ENCODE measurements at regions not wholly inside any gene's neighbourhood (a gene's known extent, or its start where the extent isn't known, plus 50 kb on each side); places are given as distances from the start of the nearest gene placed in this dataset.
"Not testable (repeated sequence)": the region's sequence is repeated elsewhere in the genome, so short reads cannot be mapped to it uniquely, and the experiment has no call there.

DNA sequence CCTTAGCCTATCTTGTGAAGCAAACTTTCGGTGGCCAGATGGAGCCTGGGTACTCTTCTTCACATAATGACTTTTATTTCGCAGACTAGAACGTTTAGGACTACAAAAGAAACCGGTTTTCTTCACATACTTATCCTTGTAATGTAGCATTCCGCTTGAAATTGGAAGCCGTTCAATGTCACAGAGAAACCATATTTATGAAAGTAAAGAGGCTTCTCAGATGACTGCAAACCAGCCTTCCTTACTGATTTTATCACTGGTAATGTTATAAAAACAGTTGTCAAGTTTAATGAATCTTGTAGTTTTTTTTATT, 94.1 kb downstream of the PPIAL4G start:
- DNase-seq (ENCODE audit: extremely low spot score), result no peak
- ChIA-PET CTCF (interaction anchor here (1.3 to 1.5 kb wide), 2 partner anchors 15 to 17 kb away, joined by 3 to 7 read pairs; no protein-coding TSS in a partner anchor), POLR2A (interaction anchor here (1.0 to 1.7 kb wide), 4 partner anchors 14 to 134 kb away, joined by 3 to 12 read pairs (median 6); no protein-coding TSS in a partner anchor)
- TF ChIP-seq, protein P1, sequence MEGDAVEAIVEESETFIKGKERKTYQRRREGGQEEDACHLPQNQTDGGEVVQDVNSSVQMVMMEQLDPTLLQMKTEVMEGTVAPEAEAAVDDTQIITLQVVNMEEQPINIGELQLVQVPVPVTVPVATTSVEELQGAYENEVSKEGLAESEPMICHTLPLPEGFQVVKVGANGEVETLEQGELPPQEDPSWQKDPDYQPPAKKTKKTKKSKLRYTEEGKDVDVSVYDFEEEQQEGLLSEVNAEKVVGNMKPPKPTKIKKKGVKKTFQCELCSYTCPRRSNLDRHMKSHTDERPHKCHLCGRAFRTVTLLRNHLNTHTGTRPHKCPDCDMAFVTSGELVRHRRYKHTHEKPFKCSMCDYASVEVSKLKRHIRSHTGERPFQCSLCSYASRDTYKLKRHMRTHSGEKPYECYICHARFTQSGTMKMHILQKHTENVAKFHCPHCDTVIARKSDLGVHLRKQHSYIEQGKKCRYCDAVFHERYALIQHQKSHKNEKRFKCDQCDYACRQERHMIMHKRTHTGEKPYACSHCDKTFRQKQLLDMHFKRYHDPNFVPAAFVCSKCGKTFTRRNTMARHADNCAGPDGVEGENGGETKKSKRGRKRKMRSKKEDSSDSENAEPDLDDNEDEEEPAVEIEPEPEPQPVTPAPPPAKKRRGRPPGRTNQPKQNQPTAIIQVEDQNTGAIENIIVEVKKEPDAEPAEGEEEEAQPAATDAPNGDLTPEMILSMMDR (IDR thresholded peaks at IDR 0.05; ENCODE audit: control extremely low read depth, extremely low read depth, low read depth, missing control alignments), result no peak

DNA sequence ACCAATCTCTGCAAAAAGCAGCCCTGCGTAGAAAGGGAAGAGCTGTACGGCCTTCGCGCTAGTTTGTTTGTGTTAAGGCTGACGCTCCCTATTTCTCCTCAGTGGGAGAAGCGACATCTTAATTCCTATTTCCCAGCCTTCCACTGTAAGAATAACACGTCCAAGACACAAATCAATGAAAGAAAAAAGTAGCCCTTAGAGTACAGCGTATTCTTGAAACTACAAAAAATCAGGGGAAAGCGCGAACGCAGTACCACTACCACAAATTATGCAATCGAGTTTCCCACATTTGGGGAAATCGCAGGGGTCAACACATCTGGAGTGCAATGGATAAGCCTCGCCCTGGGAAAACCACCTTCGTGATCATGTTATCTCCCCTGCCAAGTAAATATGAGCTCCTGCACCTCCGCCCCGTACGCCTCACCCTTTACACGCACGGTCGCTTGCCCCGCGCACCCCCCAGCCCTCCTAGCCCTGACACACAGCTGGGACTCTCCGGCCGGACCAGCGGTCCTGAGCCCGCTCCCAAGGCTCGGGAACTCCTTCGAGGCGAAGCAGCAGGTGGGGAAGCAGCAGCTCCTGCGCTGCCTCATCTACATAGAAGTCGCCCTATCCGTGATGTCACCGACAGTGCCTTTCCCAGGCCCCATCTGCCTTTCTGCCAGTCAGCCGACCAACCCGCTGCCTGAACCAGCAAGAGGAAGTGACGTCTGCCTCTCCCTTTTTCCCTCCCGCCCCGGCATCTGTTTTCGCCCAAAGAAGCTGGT, 94.7 kb downstream of the PPIAL4G start:
- CTCF ChIA-PET, result interaction anchor here (1.3 to 1.5 kb wide), 2 partner anchors 14 to 17 kb away, joined by 3 to 7 read pairs; no protein-coding TSS in a partner anchor
- peak; percentile 84 for DNase-seq (ENCODE audit: extremely low spot score)
- POLR2A ChIA-PET, result interaction anchor here (1.0 to 1.7 kb wide), 5 partner anchors 15 to 1304 kb away, joined by 3 to 12 read pairs (median 6); no protein-coding TSS in a partner anchor
- TF ChIP-seq, protein P1 (IDR thresholded peaks at IDR 0.05; ENCODE audit: control extremely low read depth, extremely low read depth, low read depth, missing control alignments), result no peak

DNA sequence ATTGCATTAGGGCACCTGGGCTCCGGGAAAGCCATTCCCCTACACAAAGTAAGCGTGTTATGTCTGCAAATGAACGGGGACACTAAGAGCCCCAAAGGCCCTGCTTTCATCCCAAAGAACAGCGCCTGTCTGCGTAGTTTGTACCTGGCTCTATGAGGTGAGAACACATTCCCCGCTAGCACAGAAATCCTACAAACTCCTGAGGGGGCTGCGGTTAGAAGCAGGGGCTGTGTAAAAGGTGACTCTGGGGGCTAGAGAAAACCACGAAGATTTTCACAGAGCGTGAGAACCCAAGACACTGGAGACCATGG, 95.2 kb downstream of the PPIAL4G start:
- DNase-seq (ENCODE audit: extremely low spot score), result not testable (repeated sequence)
- ChIA-PET POLR2A (interaction anchor here (1.0 to 1.7 kb wide), 5 partner anchors 15 to 1304 kb away, joined by 3 to 12 read pairs (median 6); no protein-coding TSS in a partner anchor), CTCF (interaction anchor here (1.3 to 1.5 kb wide), 2 partner anchors 14 to 16 kb away, joined by 3 to 7 read pairs; no protein-coding TSS in a partner anchor)

DNA sequence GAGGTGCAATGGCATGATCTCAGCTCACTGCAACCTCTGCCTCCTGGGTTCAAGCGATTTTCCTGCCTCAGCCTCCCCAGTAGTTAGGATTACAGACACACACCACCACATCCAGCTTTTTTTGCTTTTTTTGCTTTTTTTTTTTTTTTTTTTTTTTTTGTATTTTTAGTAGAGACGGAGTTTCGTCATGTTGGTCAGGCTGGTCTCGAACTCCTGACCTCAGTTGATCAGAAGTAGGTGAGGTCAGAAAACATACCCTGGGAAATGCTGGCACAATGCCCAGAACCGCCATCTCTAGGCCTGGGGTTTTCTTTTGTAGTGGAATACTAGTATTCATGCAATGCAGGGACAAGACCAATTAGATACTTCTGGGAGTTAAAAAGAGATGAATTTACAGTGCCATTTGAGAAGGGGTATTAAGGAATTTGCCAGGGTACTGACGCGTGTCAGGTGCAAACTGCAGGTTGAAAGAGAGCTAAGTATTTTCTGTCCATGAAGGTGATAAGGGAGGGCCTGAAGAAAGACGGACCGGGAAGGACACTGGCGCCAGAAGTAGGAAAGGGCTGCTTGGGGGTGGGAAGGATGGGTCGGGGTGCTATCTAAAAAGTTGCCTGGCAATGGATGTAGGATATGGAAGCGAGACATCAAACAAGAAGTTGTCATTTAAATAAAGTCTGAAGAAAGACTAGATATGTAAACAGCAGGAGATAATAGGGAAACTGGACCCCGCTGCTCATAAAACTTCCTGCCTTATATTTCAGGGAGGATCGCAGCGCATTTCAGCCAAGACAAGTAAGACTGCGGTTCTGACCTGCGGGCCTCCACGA, 95.8 kb downstream of the PPIAL4G start:
- ChIA-PET CTCF (interaction anchor here (1.5 kb wide), 1 partner anchor 13 kb away, joined by 3 read pairs; no protein-coding TSS in a partner anchor), POLR2A (interaction anchor here (0.6 to 1.7 kb wide), 5 partner anchors 53 to 1303 kb away, joined by 3 to 12 read pairs (median 4); no protein-coding TSS in a partner anchor)
- not testable (repeated sequence) for DNase-seq (ENCODE audit: extremely low spot score)

DNA sequence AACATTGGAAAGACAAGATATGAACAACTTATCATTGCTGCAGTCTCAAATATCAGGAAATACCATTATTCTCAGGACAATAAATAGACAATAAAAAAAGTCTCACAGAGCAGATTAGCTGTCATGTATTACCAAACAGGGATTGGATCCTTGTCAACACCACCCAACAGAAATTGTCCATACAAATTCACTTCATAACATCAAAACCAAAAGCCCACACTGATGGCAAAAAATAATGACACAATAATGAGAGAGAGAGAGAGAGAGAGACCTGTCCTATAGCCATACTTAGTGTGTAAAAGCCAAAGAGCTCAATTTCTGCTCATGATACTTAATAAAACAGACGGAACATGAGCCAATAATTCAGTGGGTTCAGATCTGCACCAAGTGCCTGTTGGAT, 96.5 kb downstream of the PPIAL4G start:
- DNase-seq (ENCODE audit: extremely low spot score), result no peak
- TF ChIP-seq, protein P1 (IDR thresholded peaks at IDR 0.05; ENCODE audit: control extremely low read depth, extremely low read depth, low read depth, missing control alignments), result no peak
- ChIA-PET CTCF (no interaction called here), POLR2A (interaction anchor here (0.9 kb wide), 1 partner anchor 52 kb away, joined by 4 read pairs; no protein-coding TSS in a partner anchor)

DNA sequence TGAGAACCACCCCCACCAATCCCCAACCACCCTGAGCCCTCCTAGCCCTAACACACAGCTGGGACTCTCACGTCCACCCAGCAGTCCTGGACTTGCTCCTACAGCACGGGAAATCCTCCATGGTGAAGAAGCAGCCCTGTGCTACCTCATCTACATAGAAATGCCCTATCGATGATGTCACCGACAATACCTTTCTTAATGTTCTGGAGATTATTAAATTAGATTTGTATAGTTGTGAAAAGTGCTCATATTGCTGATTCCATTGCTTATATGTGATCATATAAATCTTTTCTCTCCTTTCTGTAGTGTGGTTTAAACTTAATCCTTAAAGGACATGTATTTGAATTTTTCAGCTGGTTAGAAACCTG, 97.1 kb downstream of the PPIAL4G start:
- POLR2A ChIA-PET; DNase-seq (ENCODE audit: extremely low spot score): not testable (repeated sequence)
- CTCF ChIA-PET, result interaction anchor here (0.9 kb wide), 1 partner anchor 14 kb away, joined by 3 read pairs; no protein-coding TSS in a partner anchor

DNA sequence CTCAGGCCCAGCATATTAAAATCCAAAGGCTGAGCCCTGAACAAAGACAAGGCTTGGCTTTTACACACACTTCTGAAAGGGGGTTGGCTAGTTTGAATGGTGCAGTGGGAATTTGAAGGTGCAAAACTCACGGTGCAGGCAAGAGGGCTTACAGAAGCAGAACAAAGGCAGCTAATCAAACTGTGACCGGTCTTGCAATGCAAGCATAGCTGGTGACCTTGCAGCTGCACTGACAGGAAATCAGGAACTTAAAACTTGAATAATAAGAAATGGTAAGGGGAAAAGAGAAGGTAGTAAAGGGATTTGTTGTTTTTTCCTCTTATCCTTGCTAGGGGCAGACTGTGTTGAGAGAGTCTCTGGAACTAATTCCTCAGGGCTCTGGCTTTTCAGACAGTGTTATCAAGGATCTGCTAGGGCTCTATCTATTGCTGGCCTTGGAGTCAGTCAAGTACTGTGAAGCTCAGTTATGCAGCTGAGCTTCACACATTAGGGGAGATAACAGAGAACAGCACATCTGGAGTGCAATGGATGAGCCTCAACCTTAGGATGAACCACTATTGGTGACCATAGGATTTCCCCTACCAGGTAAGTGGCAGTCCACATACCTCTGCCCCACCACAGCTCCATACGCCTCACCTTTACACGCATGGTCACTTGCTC, 97.6 kb downstream of the PPIAL4G start:
- POLR2A ChIA-PET, result no interaction called here
- CTCF ChIA-PET, result interaction anchor here (0.9 kb wide), 1 partner anchor 13 kb away, joined by 3 read pairs; no protein-coding TSS in a partner anchor
- TF ChIP-seq, protein P1 (IDR thresholded peaks at IDR 0.05; ENCODE audit: control extremely low read depth, extremely low read depth, low read depth, missing control alignments), result no peak
- no peak for DNase-seq (ENCODE audit: extremely low spot score)
